ENCODE measurements at regions not wholly inside any gene's neighbourhood (a gene's known extent, or its start where the extent isn't known, plus 50 kb on each side); places are given as distances from the start of the nearest gene placed in this dataset.

DNA sequence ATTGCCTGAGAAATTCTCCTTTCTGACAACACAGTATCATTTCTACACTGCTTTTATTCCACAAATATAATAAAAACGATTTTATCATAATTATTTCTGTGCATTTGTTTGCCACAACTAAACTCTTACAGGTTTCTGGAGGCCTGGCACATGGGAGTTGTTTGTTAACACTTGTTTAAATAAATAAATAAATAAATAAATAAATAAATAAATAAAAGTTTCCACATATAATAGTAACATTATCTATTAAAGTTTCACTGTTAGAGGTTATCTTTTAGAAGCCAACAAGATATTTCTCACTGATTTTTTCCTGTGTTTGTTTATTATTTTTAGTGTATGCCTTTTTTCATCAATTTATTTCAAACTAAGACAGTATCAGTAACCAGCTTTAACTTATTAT, 323.3 kb downstream of the FOXG1 start:
- Mint-ChIP-seq H3K4me1 (ENCODE audit: low read depth) (no peaks in the 10 kb centered on the region), H3K27ac (no peak overlapping the region), H3K36me3 (ENCODE audit: low read depth) (no peaks in the 10 kb centered on the region), H3K9me3 (peaks cover 45% of the 10 kb centered on the region), H3K27me3 (ENCODE audit: low read depth) (no peaks in the 10 kb centered on the region), H3K4me3 (no peak overlapping the region)

DNA sequence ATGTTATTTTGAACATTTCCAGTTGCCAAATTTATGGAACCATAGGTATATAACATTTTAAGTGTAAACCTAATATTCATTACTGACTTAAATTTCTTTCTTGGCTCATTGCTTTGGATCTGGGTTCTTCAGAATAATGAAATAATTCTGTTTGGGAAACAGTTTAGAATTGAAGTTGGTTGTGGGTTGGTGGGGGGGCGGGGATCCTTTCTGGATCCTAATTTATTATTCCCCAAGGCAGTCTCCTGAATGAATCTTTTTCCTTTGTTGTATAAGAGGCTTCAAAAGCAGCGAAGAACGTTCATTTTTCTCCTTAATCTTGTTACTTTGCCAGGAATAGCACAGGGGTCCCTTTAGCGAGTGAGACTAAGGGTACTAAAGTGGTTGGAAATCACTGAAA, 325.5 kb downstream of the FOXG1 start:
- Mint-ChIP-seq H3K36me3 (ENCODE audit: low read depth) (no peaks in the 10 kb centered on the region), H3K27ac (no peak overlapping the region), H3K27me3 (ENCODE audit: low read depth) (no peaks in the 10 kb centered on the region), H3K9me3 (peaks cover 45% of the 10 kb centered on the region), H3K4me3 (no peak overlapping the region), H3K4me1 (ENCODE audit: low read depth) (no peaks in the 10 kb centered on the region)

DNA sequence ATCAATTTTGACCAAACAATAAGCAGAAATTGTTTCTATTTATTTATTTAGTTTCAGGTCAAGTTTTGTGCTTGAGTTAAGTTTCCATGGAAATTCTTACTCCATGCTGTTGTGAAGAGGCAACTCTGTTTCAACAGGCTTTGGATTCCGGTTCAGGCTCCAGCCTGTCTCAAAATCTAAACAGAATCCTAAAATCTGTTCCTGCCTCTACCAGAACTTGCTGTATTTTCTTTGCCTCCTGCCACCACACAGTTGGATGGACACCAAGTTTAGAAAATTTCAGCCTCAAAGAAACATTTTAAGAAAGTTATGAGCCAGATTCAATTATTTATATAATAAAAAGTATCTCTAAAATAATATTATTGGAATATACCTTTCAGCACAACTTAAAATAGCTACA, 330.9 kb downstream of the FOXG1 start:
- Mint-ChIP-seq H3K27me3 (ENCODE audit: low read depth) (no peaks in the 10 kb centered on the region), H3K9me3 (peaks cover 34% of the 10 kb centered on the region), H3K36me3 (ENCODE audit: low read depth) (no peaks in the 10 kb centered on the region), H3K27ac (no peak overlapping the region), H3K4me1 (ENCODE audit: low read depth) (no peaks in the 10 kb centered on the region), H3K4me3 (no peak overlapping the region)

DNA sequence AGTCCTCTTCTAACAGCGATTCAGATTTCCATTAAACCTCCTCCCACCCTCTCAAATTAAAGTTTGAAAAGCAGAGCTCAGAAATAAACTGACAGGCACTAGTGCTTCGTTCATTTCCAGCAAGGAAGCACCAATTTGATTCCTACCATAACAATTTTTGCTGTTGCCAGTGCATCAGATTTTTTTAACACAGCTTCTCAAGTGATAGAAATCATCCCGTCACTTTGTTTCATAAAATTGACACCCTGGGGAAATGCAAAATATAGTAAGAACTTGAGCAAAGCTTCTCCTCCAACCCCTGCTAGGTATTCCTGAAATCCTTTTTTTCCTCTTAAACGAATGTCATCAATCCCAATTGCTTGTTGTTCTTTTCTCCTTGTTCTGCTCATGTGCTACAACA, 332.1 kb downstream of the FOXG1 start:
- Mint-ChIP-seq H3K36me3 (ENCODE audit: low read depth) (no peaks in the 10 kb centered on the region), H3K4me3 (no peak overlapping the region), H3K9me3 (peaks cover 34% of the 10 kb centered on the region), H3K4me1 (ENCODE audit: low read depth) (no peaks in the 10 kb centered on the region), H3K27me3 (ENCODE audit: low read depth) (no peaks in the 10 kb centered on the region), H3K27ac (no peak overlapping the region)

DNA sequence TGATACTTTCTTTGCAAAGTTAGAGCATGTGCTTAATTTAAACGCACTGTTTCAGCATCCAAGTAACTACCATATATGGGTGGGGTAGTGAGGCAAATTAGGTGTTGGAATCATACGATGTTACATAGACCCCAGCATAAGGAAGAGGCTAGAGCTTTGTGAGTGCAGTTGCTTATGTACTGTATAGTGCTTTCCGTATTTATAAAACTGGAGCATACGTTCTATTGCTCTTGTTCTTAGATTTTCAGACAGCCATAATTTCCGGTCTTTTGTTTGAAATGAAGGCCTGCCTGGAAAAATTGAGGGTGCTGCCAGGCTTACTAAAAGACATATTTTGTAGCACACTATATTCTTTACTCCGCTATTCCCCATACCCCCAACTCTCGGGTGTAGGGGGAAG, 335.7 kb downstream of the FOXG1 start:
- Mint-ChIP-seq H3K4me3 (no peak overlapping the region), H3K27me3 (ENCODE audit: low read depth) (no peaks in the 10 kb centered on the region), H3K4me1 (ENCODE audit: low read depth) (no peaks in the 10 kb centered on the region), H3K36me3 (ENCODE audit: low read depth) (no peaks in the 10 kb centered on the region), H3K27ac (no peak overlapping the region), H3K9me3 (peaks cover 40% of the 10 kb centered on the region)

DNA sequence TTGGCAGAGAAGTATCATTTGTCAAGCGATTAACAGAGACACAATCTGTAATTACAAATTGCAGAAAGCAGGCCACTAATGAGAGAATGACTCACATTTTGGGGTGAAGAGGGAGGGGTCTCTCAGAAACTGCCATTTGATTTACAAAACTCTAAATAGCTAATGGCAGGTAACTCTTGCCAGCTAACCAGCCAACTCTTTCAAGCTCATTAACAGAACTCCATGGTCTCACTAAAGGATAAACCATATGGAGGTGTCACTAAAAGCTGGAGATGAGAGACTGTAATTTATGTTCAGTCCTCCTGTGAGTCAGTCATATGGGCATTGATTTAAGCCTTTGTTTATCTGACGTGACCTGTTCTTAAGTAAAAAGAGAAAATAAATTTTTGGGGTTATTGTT, 336.4 kb downstream of the FOXG1 start:
- H3K9me3 Mint-ChIP-seq = peaks cover 40% of the 10 kb centered on the region
- H3K27me3 Mint-ChIP-seq (ENCODE audit: low read depth) = no peaks in the 10 kb centered on the region
- no peaks in the 10 kb centered on the region for H3K36me3 Mint-ChIP-seq (ENCODE audit: low read depth)
- H3K4me3 Mint-ChIP-seq = no peak overlapping the region
- H3K4me1 Mint-ChIP-seq (ENCODE audit: low read depth) = no peaks in the 10 kb centered on the region
- no peak overlapping the region for H3K27ac Mint-ChIP-seq

DNA sequence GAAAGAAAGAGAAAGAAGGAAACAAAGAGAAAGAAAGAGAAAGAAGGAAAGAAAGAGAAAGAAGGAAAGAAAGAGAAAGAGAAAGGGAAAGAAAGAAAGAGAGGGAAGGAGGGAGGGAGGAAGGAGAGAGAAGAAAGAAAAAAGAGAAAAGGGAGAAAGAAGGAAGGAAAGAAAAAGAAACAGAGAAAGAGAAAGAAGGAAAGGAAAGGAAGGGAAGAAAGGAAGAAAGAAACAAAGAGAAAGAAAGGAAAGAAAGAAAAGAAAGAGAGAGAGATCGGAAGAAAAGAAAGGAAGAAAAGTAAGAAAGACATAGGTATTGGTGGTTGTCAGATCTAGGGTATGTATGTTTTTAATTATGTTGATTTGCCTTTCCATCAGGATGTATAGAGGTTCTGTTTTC, 342.3 kb downstream of the FOXG1 start:
- Mint-ChIP-seq H3K36me3 (ENCODE audit: low read depth) (no peaks in the 10 kb centered on the region), H3K9me3 (peaks cover 27% of the 10 kb centered on the region), H3K4me3 (no peak overlapping the region), H3K27ac (no peak overlapping the region), H3K27me3 (ENCODE audit: low read depth) (no peaks in the 10 kb centered on the region), H3K4me1 (ENCODE audit: low read depth) (no peaks in the 10 kb centered on the region)

DNA sequence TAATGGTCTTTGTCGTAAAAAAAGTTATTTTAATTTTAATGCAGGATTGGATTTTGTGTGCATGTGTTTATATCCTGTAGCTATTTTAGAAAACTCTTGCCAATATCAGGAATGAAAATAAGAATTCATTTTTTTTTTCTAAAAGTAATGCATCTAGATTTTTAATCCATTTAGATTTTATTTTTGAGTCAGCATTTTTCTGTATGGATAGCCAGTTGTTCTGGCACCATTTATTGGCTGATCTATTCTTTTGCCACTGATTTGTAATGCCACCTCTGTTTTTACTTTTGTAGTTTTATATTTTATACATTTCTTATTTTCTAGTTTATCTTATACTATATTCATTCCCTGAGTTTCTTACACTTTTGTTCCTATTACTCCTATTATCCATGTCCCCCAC, 343.0 kb downstream of the FOXG1 start:
- Mint-ChIP-seq H3K4me1 (ENCODE audit: low read depth) (no peaks in the 10 kb centered on the region), H3K9me3 (peaks cover 27% of the 10 kb centered on the region), H3K4me3 (no peak overlapping the region), H3K27ac (no peak overlapping the region), H3K36me3 (ENCODE audit: low read depth) (no peaks in the 10 kb centered on the region), H3K27me3 (ENCODE audit: low read depth) (no peaks in the 10 kb centered on the region)

DNA sequence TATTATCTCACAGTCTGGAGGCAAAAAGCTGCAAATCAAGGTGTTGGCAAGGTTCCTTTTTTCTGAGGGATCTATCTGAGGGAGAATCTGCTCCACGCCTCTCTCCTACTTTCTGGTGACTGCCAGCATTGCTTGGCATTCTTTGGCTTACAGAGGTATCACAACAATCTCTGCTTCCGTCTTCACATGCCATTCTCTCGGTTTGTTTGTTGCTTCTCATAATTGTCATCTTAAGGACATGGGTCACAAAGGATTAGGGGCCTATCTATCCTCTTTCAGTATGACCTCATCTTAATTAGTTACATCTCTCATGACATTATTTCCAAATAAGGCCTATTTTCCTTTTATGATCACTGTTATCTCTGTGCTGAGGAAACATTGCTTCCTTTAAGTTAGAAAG, 345.0 kb downstream of the FOXG1 start:
- H3K4me3 Mint-ChIP-seq = no peak overlapping the region
- H3K9me3 Mint-ChIP-seq = peaks cover 15% of the 10 kb centered on the region
- H3K27ac Mint-ChIP-seq = no peak overlapping the region
- no peaks in the 10 kb centered on the region for H3K27me3 Mint-ChIP-seq (ENCODE audit: low read depth)
- no peaks in the 10 kb centered on the region for H3K36me3 Mint-ChIP-seq (ENCODE audit: low read depth)
- H3K4me1 Mint-ChIP-seq (ENCODE audit: low read depth) = no peaks in the 10 kb centered on the region

DNA sequence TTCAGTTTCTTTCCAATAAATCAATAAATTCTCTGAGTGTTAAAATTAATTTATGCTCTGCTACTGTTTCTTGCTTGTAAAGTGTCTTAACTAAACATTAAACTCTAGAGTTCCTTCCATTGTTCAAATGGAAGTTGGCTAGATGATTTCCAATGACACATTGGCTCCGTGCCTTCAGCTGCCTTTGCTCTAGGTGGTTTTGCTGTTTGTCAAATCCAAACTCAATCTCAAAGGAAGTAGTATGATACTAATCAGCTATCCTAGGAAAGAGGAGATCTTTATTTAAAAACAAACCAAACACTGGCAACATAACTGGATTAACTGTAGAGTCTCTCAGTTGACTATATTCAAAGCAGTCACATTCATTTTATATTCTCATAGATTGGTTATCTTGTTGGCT, 356.4 kb downstream of the FOXG1 start:
- Mint-ChIP-seq H3K4me3 (no peak overlapping the region), H3K9me3 (peaks cover 27% of the 10 kb centered on the region), H3K27me3 (ENCODE audit: low read depth) (no peaks in the 10 kb centered on the region), H3K36me3 (ENCODE audit: low read depth) (no peaks in the 10 kb centered on the region), H3K27ac (no peak overlapping the region), H3K4me1 (ENCODE audit: low read depth) (no peaks in the 10 kb centered on the region)

DNA sequence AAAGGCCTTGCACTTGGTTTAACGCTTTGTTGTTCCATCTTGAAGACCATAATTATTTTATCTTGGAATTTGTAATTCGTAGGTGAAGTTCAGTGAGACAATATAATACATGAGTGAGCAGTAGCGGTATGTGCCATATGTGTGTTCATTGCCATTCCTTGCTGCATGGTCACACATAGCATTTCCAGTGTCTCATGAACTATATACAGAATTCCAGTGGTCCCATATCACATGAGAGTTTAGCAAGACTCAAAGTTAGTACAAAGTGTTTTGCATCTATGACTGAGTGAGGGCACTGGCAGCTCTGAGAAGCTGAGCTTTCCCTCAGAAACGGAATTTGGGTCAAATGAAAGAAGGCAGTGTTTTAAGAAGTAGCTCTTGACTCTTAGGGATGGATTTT, 359.8 kb downstream of the FOXG1 start:
- no peaks in the 10 kb centered on the region for H3K36me3 Mint-ChIP-seq (ENCODE audit: low read depth)

DNA sequence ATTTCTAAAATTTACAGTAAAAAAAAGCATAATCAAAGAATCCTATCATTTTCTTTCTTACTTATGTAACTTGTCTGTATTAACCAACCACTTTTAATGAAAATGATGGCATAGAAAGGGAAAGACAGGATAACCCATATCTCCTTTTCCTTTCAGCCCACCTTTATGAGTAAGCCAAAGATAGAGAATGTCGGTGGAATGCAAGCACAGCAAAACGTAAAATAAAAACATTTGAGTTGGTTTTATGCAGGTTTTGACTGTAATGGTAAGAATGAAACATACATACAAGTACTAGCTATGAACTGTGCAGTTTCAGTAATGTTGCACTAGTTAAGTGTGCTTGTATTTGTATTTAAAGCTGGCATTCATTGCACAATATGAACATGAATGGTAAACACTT, 360.3 kb downstream of the FOXG1 start:
- H3K9me3 Mint-ChIP-seq = peaks cover 18% of the 10 kb centered on the region

More for the DNA sequence above, 359.8 kb downstream of the FOXG1 start:
- no peak overlapping the region for H3K4me3 Mint-ChIP-seq
- no peaks in the 10 kb centered on the region for H3K4me1 Mint-ChIP-seq (ENCODE audit: low read depth)
- no peak overlapping the region for H3K27ac Mint-ChIP-seq
- peaks cover 21% of the 10 kb centered on the region for H3K9me3 Mint-ChIP-seq
- no peaks in the 10 kb centered on the region for H3K27me3 Mint-ChIP-seq (ENCODE audit: low read depth)

DNA sequence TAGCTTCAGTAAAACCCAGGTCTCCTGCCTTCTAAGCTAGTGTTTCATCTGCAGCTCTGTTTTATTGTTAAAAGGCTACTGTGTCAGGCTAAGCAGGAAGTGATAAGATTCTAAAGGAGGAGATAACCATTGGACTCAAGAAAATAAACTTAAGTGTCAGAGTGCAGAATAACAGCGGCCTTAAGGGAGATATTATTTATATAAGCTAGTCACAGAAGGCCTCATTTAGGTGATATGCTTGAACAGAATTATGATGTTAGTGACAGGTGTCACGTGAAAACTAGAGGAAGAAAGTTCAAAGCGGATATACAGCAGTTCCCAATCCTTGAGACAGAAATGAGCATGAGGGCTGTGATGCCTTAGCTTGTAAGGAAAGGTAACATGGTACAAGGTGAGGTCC, 373.4 kb downstream of the FOXG1 start:
- H3K27ac Mint-ChIP-seq = no peak overlapping the region
- H3K4me3 Mint-ChIP-seq = no peak overlapping the region
- H3K9me3 Mint-ChIP-seq = peaks cover 30% of the 10 kb centered on the region
- no peaks in the 10 kb centered on the region for H3K4me1 Mint-ChIP-seq (ENCODE audit: low read depth)
- no peaks in the 10 kb centered on the region for H3K27me3 Mint-ChIP-seq (ENCODE audit: low read depth)
- no peaks in the 10 kb centered on the region for H3K36me3 Mint-ChIP-seq (ENCODE audit: low read depth)

More for the DNA sequence above, 360.3 kb downstream of the FOXG1 start:
- no peaks in the 10 kb centered on the region for H3K4me1 Mint-ChIP-seq (ENCODE audit: low read depth)
- H3K27me3 Mint-ChIP-seq (ENCODE audit: low read depth) = no peaks in the 10 kb centered on the region
- H3K27ac Mint-ChIP-seq = no peak overlapping the region
- H3K4me3 Mint-ChIP-seq = no peak overlapping the region
- no peaks in the 10 kb centered on the region for H3K36me3 Mint-ChIP-seq (ENCODE audit: low read depth)

DNA sequence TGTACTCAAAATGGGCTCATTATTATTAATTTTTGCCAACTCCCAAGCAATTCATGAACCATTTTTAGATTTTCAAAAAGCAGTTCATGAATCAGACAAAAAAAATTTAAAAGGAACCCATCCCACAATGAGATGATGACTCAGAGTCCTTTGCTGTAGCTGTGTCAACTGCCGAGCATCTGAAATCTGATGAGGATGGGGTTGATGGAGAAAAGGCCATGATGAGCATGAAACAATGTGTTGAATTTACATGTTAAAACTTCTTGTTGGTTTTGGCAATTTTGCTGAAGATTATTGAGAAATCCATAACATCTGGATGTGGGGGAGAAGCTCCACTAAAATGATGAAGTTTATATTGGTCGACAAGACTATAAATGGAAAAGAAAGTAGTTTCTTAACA, 378.0 kb downstream of the FOXG1 start:
- H3K27ac Mint-ChIP-seq = no peak overlapping the region
- peaks cover 40% of the 10 kb centered on the region for H3K9me3 Mint-ChIP-seq
- H3K4me1 Mint-ChIP-seq (ENCODE audit: low read depth) = no peaks in the 10 kb centered on the region
- H3K27me3 Mint-ChIP-seq (ENCODE audit: low read depth) = no peaks in the 10 kb centered on the region
- no peak overlapping the region for H3K4me3 Mint-ChIP-seq
- H3K36me3 Mint-ChIP-seq (ENCODE audit: low read depth) = no peaks in the 10 kb centered on the region

DNA sequence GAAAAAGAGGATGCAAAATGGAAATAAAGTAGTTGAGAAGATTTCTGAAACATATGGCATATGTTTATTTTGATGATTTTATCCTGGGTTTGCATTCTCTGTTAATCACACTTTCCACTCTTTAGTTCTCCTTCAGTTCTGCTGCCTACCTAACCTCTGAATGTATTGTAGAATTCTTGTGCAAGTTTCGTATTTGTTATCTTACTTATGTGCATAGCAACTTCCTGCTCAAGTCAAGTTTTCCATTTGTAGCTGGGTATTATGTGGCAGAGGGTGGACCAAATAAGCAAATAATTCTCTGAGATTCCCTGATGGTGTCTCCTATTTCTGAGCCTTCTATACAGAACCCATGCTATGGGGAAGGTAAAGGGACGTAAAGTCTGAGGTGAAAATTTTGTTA, 381.6 kb downstream of the FOXG1 start:
- Mint-ChIP-seq H3K27ac (no peak overlapping the region), H3K9me3 (peaks cover 41% of the 10 kb centered on the region), H3K4me1 (ENCODE audit: low read depth) (no peaks in the 10 kb centered on the region), H3K27me3 (ENCODE audit: low read depth) (no peaks in the 10 kb centered on the region), H3K4me3 (no peak overlapping the region), H3K36me3 (ENCODE audit: low read depth) (no peaks in the 10 kb centered on the region)

DNA sequence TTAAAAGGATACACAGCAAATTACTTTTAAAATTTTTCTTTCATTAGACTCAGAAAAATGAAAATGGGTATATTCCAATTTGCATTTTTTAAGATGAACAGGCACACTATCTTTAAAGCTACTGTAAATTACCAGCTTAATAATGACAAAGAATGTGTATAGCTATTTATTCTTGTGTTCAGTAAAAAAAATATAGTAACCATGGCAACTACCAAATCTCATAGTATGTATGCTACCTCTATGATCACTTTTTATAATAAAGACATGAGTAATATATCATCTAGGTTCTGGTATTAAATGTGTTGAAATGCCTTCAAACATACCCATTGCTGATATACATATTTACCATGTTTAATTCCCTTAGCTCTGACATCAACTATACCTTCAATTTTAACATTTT, 383.2 kb downstream of the FOXG1 start:
- Mint-ChIP-seq H3K27ac (no peak overlapping the region), H3K36me3 (ENCODE audit: low read depth) (no peaks in the 10 kb centered on the region), H3K9me3 (peaks cover 39% of the 10 kb centered on the region), H3K4me1 (ENCODE audit: low read depth) (no peaks in the 10 kb centered on the region), H3K4me3 (no peak overlapping the region), H3K27me3 (ENCODE audit: low read depth) (no peaks in the 10 kb centered on the region)
